HEK293 (cell line): ENCODE measurements at regions not wholly inside any gene's neighbourhood (a gene's known extent, or its start where the extent isn't known, plus 50 kb on each side); places are given as distances from the start of the nearest gene placed in this dataset.

ENCODE experiments used
- CTCF ChIA-PET: fragments of 350-600 bp; formaldehyde crosslinking; extraction: SDS; loops from one replicate; lab custom pipeline; 2021; ENCODE audit warnings: antibody characterized with exemption; lab: Yijun Ruan, JAX
- POLR2A ChIA-PET: fragments of 300-600 bp; formaldehyde crosslinking; extraction: SDS; loops from one replicate; lab custom pipeline; 2020; ENCODE audit warnings: antibody characterized with exemption, inconsistent platforms; lab: Yijun Ruan, JAX
- H3K27ac ChIP-seq: fragments of 200-500 bp; sonication (Bioruptor generic); 2 replicates; pipeline ENCODE4 v1.5.1; 2014; ENCODE audit warnings: low read depth, low read length, control low read depth, inconsistent platforms; ENCODE audit errors: extremely low read depth
- H3K36me3 ChIP-seq, 2 experiments: fragments of 200-500 bp in 1 of 2; sonication (Bioruptor generic) in 1 of 2; 1 replicate in 1 of 2; 2 replicates in 1 of 2; pipeline ENCODE4 v1.5.1; 2014 to 2017; ENCODE audit warnings: inconsistent platforms in 2 of 2, low read length in 2 of 2; ENCODE audit not compliant: control insufficient read depth in 2 of 2, insufficient read depth in 1 of 2
- H3K4me1 ChIP-seq: fragments of 200-500 bp; sonication (Bioruptor generic); 2 replicates; pipeline ENCODE4 v1.5.1; 2014; ENCODE audit warnings: mild to moderate bottlenecking, low read length, inconsistent platforms; ENCODE audit not compliant: control insufficient read depth, insufficient read depth
- H3K4me3 ChIP-seq: 2 replicates; pipeline ENCODE4 v1.5.1; 2011; ENCODE audit warnings: low read depth, mild to moderate bottlenecking, control low read depth, low read length, moderate library complexity
- H3K9me3 ChIP-seq: fragments of 200-500 bp; sonication (Bioruptor generic); 2 replicates; pipeline ENCODE4 v1.5.1; 2014; ENCODE audit warnings: low read depth, low read length, inconsistent platforms; ENCODE audit not compliant: control insufficient read depth, insufficient read depth
- EGR2 ChIP-seq: fragments of 450-650 bp; formaldehyde crosslinking; IDR thresholded peaks from 2 replicates; pipeline ENCODE4 v1.5.1; 2016; ENCODE audit warnings: low read depth, missing biosample characterization, missing genetic modification characterization
- HOXD13 ChIP-seq: sonication (generic); formaldehyde crosslinking; IDR thresholded peaks from 2 replicates; pipeline ENCODE4 v1.8.0; 2022; ENCODE audit warnings: missing genetic modification reagents, borderline replicate concordance
- KLF9 ChIP-seq: fragments of 450-650 bp; formaldehyde crosslinking; IDR thresholded peaks from 2 replicates; pipeline ENCODE4 v1.5.1; 2016; ENCODE audit warnings: missing biosample characterization, missing genetic modification characterization, low read depth
- MYNN ChIP-seq: fragments of 450-650 bp; formaldehyde crosslinking; IDR thresholded peaks from 2 replicates; pipeline ENCODE4 v1.5.1; 2016; ENCODE audit warnings: missing biosample characterization, missing genetic modification characterization, borderline replicate concordance
- WT1 ChIP-seq: fragments of 450-650 bp; formaldehyde crosslinking; IDR thresholded peaks from 2 replicates; pipeline ENCODE4 v1.5.1; 2016; ENCODE audit warnings: missing biosample characterization, missing genetic modification characterization
- ZNF335 ChIP-seq: fragments of 450-650 bp; formaldehyde crosslinking; conservative IDR thresholded peaks from 2 replicates; pipeline ENCODE4 v1.5.1; 2016; ENCODE audit warnings: missing biosample characterization, missing genetic modification characterization
- ZNF426 ChIP-seq: fragments of 450-650 bp; formaldehyde crosslinking; IDR thresholded peaks from 2 replicates; pipeline ENCODE4 v1.5.1; 2017; ENCODE audit warnings: missing biosample characterization, missing genetic modification characterization, mild to moderate bottlenecking, inconsistent platforms, moderate library complexity
- ZNF548 ChIP-seq: fragments of 450-650 bp; formaldehyde crosslinking; IDR thresholded peaks from 2 replicates; pipeline ENCODE4 v1.5.1; 2016; ENCODE audit warnings: missing biosample characterization, missing genetic modification characterization
- ZNF555 ChIP-seq: fragments of 450-650 bp; formaldehyde crosslinking; conservative IDR thresholded peaks from 2 replicates; pipeline ENCODE4 v1.5.1; 2017; ENCODE audit warnings: missing biosample characterization, mild to moderate bottlenecking, missing genetic modification characterization, inconsistent platforms
- ZNF747 ChIP-seq: fragments of 450-650 bp; formaldehyde crosslinking; IDR thresholded peaks from 2 replicates; pipeline ENCODE4 v1.5.1; 2016; ENCODE audit warnings: missing biosample characterization, missing genetic modification characterization
- TF ChIP-seq, protein P1 (sequence below): fragments of 450-650 bp; formaldehyde crosslinking; IDR thresholded peaks from 2 replicates; pipeline ENCODE4 v1.5.1; 2016; ENCODE audit warnings: missing biosample characterization, missing genetic modification characterization, borderline replicate concordance
- TF ChIP-seq, protein P2 (sequence below): fragments of 450-650 bp; IDR thresholded peaks from 2 replicates; pipeline ENCODE4 v1.5.1; 2018; ENCODE audit warnings: missing biosample characterization, mild to moderate bottlenecking, missing genetic modification characterization
- TF ChIP-seq, protein P3 (sequence below): fragments of 450-650 bp; formaldehyde crosslinking; IDR thresholded peaks from 2 replicates; pipeline ENCODE4 v1.5.1; 2016; ENCODE audit warnings: missing biosample characterization, missing genetic modification characterization, low read depth

DNA sequence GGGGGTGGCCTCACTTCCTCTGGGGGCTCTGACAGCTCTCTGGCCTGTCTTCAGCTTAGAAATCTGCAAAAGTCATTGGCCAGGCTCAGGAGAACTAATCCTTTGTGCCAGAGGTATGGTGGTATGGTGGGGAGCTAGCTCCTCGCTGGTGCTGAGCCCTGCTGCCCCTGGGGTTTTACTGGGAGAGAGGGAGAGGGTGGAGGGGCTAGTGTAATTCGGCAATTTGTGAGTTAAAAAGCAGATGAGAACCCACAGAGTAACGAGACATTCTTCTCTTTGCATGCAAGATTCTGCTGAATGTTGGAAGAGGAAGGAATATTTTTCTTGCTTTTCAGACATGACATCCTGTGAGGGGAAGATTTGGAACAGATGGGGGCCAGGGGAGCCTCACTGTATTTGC, 65.5 kb upstream of the SPRY4 start:
- Histone ChIP-seq H3K36me3 (no peaks in the 10 kb centered on the region), H3K4me3 (no peak overlapping the region), H3K27ac (no peak overlapping the region)
- CTCF ChIA-PET: no interaction called here
- POLR2A ChIA-PET: no interaction called here
- TF ChIP-seq KLF9 (tag by site-specific recombination) (no peak), ZNF548 (tag by site-specific recombination) (no peak), ZNF555 (tag by site-specific recombination) (no peak), ZNF747 (no peak), WT1 (no peak), ZNF426 (tag by site-specific recombination) (no peak)
- TF ChIP-seq, protein P1, sequence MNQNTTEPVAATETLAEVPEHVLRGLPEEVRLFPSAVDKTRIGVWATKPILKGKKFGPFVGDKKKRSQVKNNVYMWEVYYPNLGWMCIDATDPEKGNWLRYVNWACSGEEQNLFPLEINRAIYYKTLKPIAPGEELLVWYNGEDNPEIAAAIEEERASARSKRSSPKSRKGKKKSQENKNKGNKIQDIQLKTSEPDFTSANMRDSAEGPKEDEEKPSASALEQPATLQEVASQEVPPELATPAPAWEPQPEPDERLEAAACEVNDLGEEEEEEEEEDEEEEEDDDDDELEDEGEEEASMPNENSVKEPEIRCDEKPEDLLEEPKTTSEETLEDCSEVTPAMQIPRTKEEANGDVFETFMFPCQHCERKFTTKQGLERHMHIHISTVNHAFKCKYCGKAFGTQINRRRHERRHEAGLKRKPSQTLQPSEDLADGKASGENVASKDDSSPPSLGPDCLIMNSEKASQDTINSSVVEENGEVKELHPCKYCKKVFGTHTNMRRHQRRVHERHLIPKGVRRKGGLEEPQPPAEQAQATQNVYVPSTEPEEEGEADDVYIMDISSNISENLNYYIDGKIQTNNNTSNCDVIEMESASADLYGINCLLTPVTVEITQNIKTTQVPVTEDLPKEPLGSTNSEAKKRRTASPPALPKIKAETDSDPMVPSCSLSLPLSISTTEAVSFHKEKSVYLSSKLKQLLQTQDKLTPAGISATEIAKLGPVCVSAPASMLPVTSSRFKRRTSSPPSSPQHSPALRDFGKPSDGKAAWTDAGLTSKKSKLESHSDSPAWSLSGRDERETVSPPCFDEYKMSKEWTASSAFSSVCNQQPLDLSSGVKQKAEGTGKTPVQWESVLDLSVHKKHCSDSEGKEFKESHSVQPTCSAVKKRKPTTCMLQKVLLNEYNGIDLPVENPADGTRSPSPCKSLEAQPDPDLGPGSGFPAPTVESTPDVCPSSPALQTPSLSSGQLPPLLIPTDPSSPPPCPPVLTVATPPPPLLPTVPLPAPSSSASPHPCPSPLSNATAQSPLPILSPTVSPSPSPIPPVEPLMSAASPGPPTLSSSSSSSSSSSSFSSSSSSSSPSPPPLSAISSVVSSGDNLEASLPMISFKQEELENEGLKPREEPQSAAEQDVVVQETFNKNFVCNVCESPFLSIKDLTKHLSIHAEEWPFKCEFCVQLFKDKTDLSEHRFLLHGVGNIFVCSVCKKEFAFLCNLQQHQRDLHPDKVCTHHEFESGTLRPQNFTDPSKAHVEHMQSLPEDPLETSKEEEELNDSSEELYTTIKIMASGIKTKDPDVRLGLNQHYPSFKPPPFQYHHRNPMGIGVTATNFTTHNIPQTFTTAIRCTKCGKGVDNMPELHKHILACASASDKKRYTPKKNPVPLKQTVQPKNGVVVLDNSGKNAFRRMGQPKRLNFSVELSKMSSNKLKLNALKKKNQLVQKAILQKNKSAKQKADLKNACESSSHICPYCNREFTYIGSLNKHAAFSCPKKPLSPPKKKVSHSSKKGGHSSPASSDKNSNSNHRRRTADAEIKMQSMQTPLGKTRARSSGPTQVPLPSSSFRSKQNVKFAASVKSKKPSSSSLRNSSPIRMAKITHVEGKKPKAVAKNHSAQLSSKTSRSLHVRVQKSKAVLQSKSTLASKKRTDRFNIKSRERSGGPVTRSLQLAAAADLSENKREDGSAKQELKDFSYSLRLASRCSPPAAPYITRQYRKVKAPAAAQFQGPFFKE (tag by site-specific recombination): no peak
- TF ChIP-seq, protein P2, sequence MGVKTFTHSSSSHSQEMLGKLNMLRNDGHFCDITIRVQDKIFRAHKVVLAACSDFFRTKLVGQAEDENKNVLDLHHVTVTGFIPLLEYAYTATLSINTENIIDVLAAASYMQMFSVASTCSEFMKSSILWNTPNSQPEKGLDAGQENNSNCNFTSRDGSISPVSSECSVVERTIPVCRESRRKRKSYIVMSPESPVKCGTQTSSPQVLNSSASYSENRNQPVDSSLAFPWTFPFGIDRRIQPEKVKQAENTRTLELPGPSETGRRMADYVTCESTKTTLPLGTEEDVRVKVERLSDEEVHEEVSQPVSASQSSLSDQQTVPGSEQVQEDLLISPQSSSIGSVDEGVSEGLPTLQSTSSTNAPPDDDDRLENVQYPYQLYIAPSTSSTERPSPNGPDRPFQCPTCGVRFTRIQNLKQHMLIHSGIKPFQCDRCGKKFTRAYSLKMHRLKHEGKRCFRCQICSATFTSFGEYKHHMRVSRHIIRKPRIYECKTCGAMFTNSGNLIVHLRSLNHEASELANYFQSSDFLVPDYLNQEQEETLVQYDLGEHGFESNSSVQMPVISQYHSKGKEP (tag by site-specific recombination): no peak
- TF ChIP-seq, protein P3, sequence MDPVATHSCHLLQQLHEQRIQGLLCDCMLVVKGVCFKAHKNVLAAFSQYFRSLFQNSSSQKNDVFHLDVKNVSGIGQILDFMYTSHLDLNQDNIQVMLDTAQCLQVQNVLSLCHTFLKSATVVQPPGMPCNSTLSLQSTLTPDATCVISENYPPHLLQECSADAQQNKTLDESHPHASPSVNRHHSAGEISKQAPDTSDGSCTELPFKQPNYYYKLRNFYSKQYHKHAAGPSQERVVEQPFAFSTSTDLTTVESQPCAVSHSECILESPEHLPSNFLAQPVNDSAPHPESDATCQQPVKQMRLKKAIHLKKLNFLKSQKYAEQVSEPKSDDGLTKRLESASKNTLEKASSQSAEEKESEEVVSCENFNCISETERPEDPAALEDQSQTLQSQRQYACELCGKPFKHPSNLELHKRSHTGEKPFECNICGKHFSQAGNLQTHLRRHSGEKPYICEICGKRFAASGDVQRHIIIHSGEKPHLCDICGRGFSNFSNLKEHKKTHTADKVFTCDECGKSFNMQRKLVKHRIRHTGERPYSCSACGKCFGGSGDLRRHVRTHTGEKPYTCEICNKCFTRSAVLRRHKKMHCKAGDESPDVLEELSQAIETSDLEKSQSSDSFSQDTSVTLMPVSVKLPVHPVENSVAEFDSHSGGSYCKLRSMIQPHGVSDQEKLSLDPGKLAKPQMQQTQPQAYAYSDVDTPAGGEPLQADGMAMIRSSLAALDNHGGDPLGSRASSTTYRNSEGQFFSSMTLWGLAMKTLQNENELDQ (tag by site-specific recombination): no peak
- TF ChIP-seq, all 188 proteins: peak for 0
- Histone ChIP-seq H3K4me1 (peaks cover 7% of the 10 kb centered on the region), H3K9me3 (no peaks in the 10 kb centered on the region)

DNA sequence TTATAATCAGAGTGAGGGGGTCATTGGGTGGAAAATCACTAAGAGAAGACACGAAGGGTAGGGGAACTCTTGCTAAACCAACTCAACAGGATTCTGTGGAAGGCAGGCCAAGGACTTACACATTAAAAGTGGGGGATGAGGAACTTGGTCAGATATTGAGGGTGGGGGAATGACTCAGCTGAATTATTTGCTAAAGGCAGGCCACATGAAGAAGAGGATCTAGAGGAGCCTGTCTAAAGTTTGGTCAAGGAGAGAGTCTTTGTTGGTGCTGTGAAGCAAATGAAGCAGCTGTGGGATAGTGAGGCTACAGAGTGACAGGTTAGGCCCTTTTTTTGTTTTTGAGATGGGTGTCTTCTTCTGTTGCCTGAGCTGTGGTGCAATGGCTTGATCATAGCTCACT, 63.9 kb upstream of the SPRY4 start:
- Histone ChIP-seq H3K4me1 (peaks cover 7% of the 10 kb centered on the region), H3K9me3 (no peaks in the 10 kb centered on the region), H3K36me3 (no peaks in the 10 kb centered on the region), H3K4me3 (no peak overlapping the region), H3K27ac (no peak overlapping the region)
- no peak for TF ChIP-seq EGR2 (tag by site-specific recombination)
- 0 out of 2 replicates have a peak, but pooled peaks have one; percentile 8 for TF ChIP-seq ZNF335 (tag by site-specific recombination)
- no peak for TF ChIP-seq HOXD13 (CRISPR knock-in tag)
- no peak for TF ChIP-seq MYNN
- ChIA-PET POLR2A (no interaction called here), CTCF (no interaction called here)
